ENCODE measurements at regions not wholly inside any gene's neighbourhood (a gene's known extent, or its start where the extent isn't known, plus 50 kb on each side); places are given as distances from the start of the nearest gene placed in this dataset.

GRCh38 chr5:68793993-68794392 is 299.8 kb upstream of the SLC30A5 start:
- no peak overlapping the region for H3K27ac Mint-ChIP-seq
- no peaks in the 10 kb centered on the region for H3K4me1 Mint-ChIP-seq (ENCODE audit: low read depth)
- H3K27me3 Mint-ChIP-seq: peaks cover 3% of the 10 kb centered on the region

GRCh38 chr5:68795190-68795589 is 298.6 kb upstream of the SLC30A5 start:
- Mint-ChIP-seq H3K36me3 (ENCODE audit: low read depth) (no peaks in the 10 kb centered on the region), H3K4me3 (no peak overlapping the region), H3K27ac (no peak overlapping the region), H3K9me3 (no peaks in the 10 kb centered on the region), H3K27me3 (peaks cover 3% of the 10 kb centered on the region), H3K4me1 (ENCODE audit: low read depth) (no peaks in the 10 kb centered on the region)
- DNase-seq: no peak

More at GRCh38 chr5:68793993-68794392, 299.8 kb upstream of the SLC30A5 start:
- Mint-ChIP-seq H3K9me3 (no peaks in the 10 kb centered on the region), H3K4me3 (no peak overlapping the region), H3K36me3 (ENCODE audit: low read depth) (no peaks in the 10 kb centered on the region)
- DNase-seq: no peak

DNA sequence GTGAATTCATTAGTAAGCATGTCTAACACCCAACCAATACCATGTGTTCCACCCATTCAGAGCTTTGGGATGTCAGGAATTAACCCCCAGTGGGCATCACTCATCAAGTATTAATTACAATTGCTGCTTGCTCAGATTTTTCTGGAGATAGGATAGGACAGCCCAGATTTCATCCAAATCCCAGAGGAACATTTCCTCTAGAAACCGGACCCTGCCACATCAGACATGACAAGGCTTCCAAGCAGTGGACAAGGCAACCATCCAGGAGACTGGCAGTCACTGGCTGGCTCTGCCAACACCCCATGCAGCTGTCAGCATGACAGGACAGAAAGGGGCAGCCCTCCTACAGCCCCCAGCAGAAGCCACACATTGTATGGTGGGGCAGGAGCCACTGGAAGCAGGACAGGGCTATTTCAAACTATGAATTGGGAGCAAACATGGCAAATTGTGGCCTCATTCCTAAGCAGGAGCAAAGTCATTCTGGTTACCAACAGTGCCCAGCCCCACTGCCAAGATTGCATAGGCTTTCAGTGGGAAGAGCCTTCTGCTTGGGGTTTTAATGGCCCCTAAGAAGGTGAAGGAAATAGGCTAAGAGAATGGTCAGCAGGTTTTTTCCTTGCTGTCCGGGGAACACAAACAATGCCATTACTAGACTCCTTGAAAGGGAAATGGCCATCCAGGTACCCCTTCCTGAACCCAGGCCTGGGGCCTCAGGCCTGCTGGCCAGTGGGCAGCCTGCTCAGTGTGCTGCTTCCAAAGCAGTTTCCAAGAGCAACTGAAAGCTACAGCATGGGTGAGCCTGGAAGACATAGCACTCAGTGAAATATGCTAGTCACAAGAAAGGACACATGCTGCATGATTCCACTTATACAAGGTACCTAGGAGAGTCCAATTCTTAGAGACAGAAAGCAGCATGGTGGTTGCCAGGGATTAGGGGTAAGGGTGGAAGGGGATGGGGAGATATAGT is 294.7 kb upstream of the SLC30A5 start:
- Mint-ChIP-seq H3K36me3 (ENCODE audit: low read depth) (no peaks in the 10 kb centered on the region), H3K4me3 (no peak overlapping the region), H3K4me1 (ENCODE audit: low read depth) (no peaks in the 10 kb centered on the region), H3K9me3 (no peaks in the 10 kb centered on the region), H3K27me3 (peaks cover 3% of the 10 kb centered on the region), H3K27ac (no peak overlapping the region)
- no peak for DNase-seq

- H3K27ac Mint-ChIP-seq: no peak overlapping the region
- peaks cover 4% of the 10 kb centered on the region for H3K9me3 Mint-ChIP-seq
- H3K27me3 Mint-ChIP-seq: no peaks in the 10 kb centered on the region
- DNase-seq: no peak
- H3K4me3 Mint-ChIP-seq: no peak overlapping the region
- no peaks in the 10 kb centered on the region for H3K4me1 Mint-ChIP-seq (ENCODE audit: low read depth)
- no peaks in the 10 kb centered on the region for H3K36me3 Mint-ChIP-seq (ENCODE audit: low read depth)
These were observed 291.4 kb upstream of the SLC30A5 start for GRCh38 chr5:68802430-68802829.

- Mint-ChIP-seq H3K4me1 (ENCODE audit: low read depth) (no peaks in the 10 kb centered on the region), H3K36me3 (ENCODE audit: low read depth) (no peaks in the 10 kb centered on the region), H3K27ac (no peak overlapping the region), H3K9me3 (peaks cover 4% of the 10 kb centered on the region), H3K27me3 (no peaks in the 10 kb centered on the region), H3K4me3 (no peak overlapping the region)
- DNase-seq: no peak
These were observed 289.9 kb upstream of the SLC30A5 start for GRCh38 chr5:68803881-68804319.

- no peak overlapping the region for H3K27ac Mint-ChIP-seq
- peaks cover 4% of the 10 kb centered on the region for H3K9me3 Mint-ChIP-seq
- H3K4me3 Mint-ChIP-seq: no peak overlapping the region
- no peak for DNase-seq
- no peaks in the 10 kb centered on the region for H3K4me1 Mint-ChIP-seq (ENCODE audit: low read depth)
- no peaks in the 10 kb centered on the region for H3K27me3 Mint-ChIP-seq
- H3K36me3 Mint-ChIP-seq (ENCODE audit: low read depth): no peaks in the 10 kb centered on the region
These were observed 289.5 kb upstream of the SLC30A5 start for GRCh38 chr5:68804343-68804742.

DNA sequence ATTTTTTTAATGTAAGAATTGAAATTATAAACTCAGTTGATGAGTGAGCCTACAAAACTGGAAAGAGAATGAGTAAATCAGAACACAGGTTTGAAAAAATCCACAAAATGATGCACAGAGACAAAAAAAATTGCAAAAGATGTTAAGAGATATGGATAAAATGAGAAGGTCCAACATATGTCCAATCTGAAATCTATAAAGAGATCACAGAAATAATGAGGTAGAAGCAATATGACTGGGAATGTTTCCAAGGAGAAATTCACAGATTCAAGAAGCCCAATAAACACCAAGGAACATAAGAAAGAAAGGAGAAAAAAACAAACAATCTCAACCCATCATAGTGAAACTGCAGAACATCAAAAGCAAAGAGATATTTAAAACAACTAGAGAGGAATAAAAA is 288.4 kb upstream of the SLC30A5 start:
- no peak overlapping the region for H3K4me3 Mint-ChIP-seq

GRCh38 chr5:68817632-68818031 is 276.2 kb upstream of the SLC30A5 start:
- H3K4me3 Mint-ChIP-seq: no peak overlapping the region
- no peak for DNase-seq
- H3K27ac Mint-ChIP-seq: no peak overlapping the region
- peaks cover 20% of the 10 kb centered on the region for H3K27me3 Mint-ChIP-seq
- H3K4me1 Mint-ChIP-seq (ENCODE audit: low read depth): no peaks in the 10 kb centered on the region
- no peaks in the 10 kb centered on the region for H3K36me3 Mint-ChIP-seq (ENCODE audit: low read depth)
- H3K9me3 Mint-ChIP-seq: no peaks in the 10 kb centered on the region

More for the DNA sequence above, 288.4 kb upstream of the SLC30A5 start:
- Mint-ChIP-seq H3K4me1 (ENCODE audit: low read depth) (no peaks in the 10 kb centered on the region), H3K27me3 (no peaks in the 10 kb centered on the region), H3K9me3 (peaks cover 4% of the 10 kb centered on the region), H3K36me3 (ENCODE audit: low read depth) (no peaks in the 10 kb centered on the region), H3K27ac (no peak overlapping the region)
- DNase-seq: no peak

GRCh38 chr5:68818057-68818695 is 275.6 kb upstream of the SLC30A5 start:
- Mint-ChIP-seq H3K9me3 (no peaks in the 10 kb centered on the region), H3K36me3 (ENCODE audit: low read depth) (no peaks in the 10 kb centered on the region), H3K4me3 (no peak overlapping the region), H3K4me1 (ENCODE audit: low read depth) (no peaks in the 10 kb centered on the region), H3K27me3 (peaks cover 20% of the 10 kb centered on the region), H3K27ac (no peak overlapping the region)
- DNase-seq: no peak

GRCh38 chr5:68818870-68819269 is 274.9 kb upstream of the SLC30A5 start:
- Mint-ChIP-seq H3K9me3 (no peaks in the 10 kb centered on the region), H3K27me3 (peaks cover 24% of the 10 kb centered on the region)

GRCh38 chr5:68821056-68821455 is 272.8 kb upstream of the SLC30A5 start:
- Mint-ChIP-seq H3K4me3 (no peak overlapping the region), H3K9me3 (no peaks in the 10 kb centered on the region), H3K4me1 (ENCODE audit: low read depth) (no peaks in the 10 kb centered on the region), H3K36me3 (ENCODE audit: low read depth) (no peaks in the 10 kb centered on the region), H3K27me3 (peaks cover 24% of the 10 kb centered on the region), H3K27ac (no peak overlapping the region)
- no peak for DNase-seq

More at GRCh38 chr5:68818870-68819269, 274.9 kb upstream of the SLC30A5 start:
- H3K36me3 Mint-ChIP-seq (ENCODE audit: low read depth): no peaks in the 10 kb centered on the region
- no peak for DNase-seq
- H3K4me1 Mint-ChIP-seq (ENCODE audit: low read depth): no peaks in the 10 kb centered on the region
- no peak overlapping the region for H3K27ac Mint-ChIP-seq
- no peak overlapping the region for H3K4me3 Mint-ChIP-seq

DNA sequence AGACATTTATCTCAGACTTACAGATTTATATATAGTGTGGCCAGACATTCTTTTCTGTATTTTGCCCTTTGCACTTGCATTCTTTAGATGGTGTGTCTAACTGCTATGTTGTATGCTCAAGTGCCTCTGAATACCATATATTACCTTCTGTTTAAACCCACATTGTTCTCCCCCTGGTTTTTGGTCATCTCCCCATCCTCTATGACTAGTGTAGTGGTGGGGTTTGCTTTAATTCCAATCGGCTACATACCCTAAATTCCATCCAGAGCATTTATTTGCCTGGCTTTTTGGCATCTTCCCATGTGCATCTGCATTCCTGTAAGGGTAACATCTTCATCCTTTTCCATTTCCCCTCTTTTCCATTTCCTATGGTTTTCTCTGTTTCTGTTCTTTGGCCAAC is 271.0 kb upstream of the SLC30A5 start:
- DNase-seq: no peak
- H3K27ac Mint-ChIP-seq: no peak overlapping the region
- no peaks in the 10 kb centered on the region for H3K36me3 Mint-ChIP-seq (ENCODE audit: low read depth)
- H3K4me3 Mint-ChIP-seq: no peak overlapping the region
- H3K27me3 Mint-ChIP-seq: peaks cover 15% of the 10 kb centered on the region
- no peaks in the 10 kb centered on the region for H3K9me3 Mint-ChIP-seq
- no peaks in the 10 kb centered on the region for H3K4me1 Mint-ChIP-seq (ENCODE audit: low read depth)

DNA sequence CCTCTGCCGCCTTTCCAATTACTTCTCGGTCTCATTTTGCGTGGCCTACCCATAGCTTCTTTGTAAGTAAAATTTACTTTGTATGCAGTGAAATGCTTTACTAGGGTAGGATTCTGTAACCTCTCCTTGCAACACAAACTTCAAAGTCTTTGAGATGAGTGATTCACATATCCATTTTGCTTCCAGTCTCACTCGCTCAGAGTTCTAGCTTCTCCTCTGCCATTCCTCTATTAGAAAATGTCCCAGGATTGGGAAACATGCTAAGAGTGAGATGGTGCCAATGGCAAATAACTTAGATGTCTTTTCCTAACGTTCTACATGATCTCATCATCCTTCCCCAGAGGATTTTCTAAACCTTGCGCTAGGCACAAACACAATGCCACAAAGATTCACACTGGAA is 270.5 kb upstream of the SLC30A5 start:
- DNase-seq: no peak
- H3K36me3 Mint-ChIP-seq (ENCODE audit: low read depth): no peaks in the 10 kb centered on the region
- H3K4me1 Mint-ChIP-seq (ENCODE audit: low read depth): no peaks in the 10 kb centered on the region
- peaks cover 12% of the 10 kb centered on the region for H3K27me3 Mint-ChIP-seq
- no peaks in the 10 kb centered on the region for H3K9me3 Mint-ChIP-seq
- no peak overlapping the region for H3K4me3 Mint-ChIP-seq
- no peak overlapping the region for H3K27ac Mint-ChIP-seq

- H3K27me3 Mint-ChIP-seq: no peaks in the 10 kb centered on the region
- H3K4me3 Mint-ChIP-seq: no peak overlapping the region
- H3K4me1 Mint-ChIP-seq (ENCODE audit: low read depth): no peaks in the 10 kb centered on the region
- no peaks in the 10 kb centered on the region for H3K36me3 Mint-ChIP-seq (ENCODE audit: low read depth)
- no peak for DNase-seq
- H3K27ac Mint-ChIP-seq: no peak overlapping the region
- no peaks in the 10 kb centered on the region for H3K9me3 Mint-ChIP-seq
These were observed 263.4 kb upstream of the SLC30A5 start for GRCh38 chr5:68830377-68830898.

- Mint-ChIP-seq H3K36me3 (ENCODE audit: low read depth) (no peaks in the 10 kb centered on the region), H3K9me3 (no peaks in the 10 kb centered on the region), H3K27ac (no peak overlapping the region), H3K4me3 (no peak overlapping the region), H3K27me3 (no peaks in the 10 kb centered on the region), H3K4me1 (ENCODE audit: low read depth) (no peaks in the 10 kb centered on the region)
- DNase-seq: no peak
These were observed 259.3 kb upstream of the SLC30A5 start for GRCh38 chr5:68834491-68834981.
